ENCODE measurements at regions not wholly inside any gene's neighbourhood (a gene's known extent, or its start where the extent isn't known, plus 50 kb on each side); places are given as distances from the start of the nearest gene placed in this dataset.

DNA sequence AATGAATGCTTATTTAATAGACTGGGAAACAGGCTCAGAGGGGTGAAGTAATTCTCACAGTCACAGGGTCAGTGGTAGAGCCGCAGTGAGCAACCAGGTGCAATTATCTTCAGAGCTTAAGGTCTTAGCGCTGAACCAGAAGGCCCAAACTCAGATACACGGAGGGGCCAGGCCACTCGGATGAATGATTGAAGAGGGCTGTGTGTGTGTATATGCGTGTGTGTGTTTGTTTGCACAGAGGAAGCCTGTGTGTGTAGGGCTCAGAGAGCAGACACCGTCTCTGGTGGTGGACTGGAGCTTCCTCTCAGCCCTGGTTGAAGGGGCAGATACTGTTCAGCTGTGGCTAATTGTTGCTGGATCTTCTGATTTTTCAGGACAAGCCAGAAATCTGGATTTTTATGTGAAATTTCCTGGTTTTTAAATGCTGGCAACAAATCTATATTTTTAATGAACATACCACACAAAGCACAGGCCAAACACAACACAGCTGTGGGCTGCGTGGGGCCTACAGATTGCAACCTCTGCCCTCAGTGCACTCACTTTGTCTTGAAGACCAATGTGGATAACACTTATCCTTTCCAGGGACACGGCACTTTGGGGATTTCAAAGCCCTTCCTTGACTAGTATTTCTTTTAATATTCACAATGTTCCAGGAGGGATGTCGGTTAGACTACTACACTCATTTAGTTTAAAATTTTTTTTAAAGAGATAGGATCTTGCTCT lies 94.5 kb upstream of the NRXN3 start:
- Mint-ChIP-seq H3K4me1 (ENCODE audit: unreplicated experiment) (no peaks in the 10 kb centered on the region), H3K36me3 (ENCODE audit: low read depth, unreplicated experiment) (no peaks in the 10 kb centered on the region), H3K9me3 (ENCODE audit: unreplicated experiment) (no peaks in the 10 kb centered on the region), H3K27me3 (ENCODE audit: unreplicated experiment) (no peaks in the 10 kb centered on the region), H3K27ac (ENCODE audit: unreplicated experiment) (no peak overlapping the region), H3K4me3 (ENCODE audit: unreplicated experiment) (no peak overlapping the region)
- DNase-seq (ENCODE audit: low spot score) = no peak
- TF ChIP-seq, protein P1, sequence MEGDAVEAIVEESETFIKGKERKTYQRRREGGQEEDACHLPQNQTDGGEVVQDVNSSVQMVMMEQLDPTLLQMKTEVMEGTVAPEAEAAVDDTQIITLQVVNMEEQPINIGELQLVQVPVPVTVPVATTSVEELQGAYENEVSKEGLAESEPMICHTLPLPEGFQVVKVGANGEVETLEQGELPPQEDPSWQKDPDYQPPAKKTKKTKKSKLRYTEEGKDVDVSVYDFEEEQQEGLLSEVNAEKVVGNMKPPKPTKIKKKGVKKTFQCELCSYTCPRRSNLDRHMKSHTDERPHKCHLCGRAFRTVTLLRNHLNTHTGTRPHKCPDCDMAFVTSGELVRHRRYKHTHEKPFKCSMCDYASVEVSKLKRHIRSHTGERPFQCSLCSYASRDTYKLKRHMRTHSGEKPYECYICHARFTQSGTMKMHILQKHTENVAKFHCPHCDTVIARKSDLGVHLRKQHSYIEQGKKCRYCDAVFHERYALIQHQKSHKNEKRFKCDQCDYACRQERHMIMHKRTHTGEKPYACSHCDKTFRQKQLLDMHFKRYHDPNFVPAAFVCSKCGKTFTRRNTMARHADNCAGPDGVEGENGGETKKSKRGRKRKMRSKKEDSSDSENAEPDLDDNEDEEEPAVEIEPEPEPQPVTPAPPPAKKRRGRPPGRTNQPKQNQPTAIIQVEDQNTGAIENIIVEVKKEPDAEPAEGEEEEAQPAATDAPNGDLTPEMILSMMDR (IDR thresholded peaks at IDR 0.05; ENCODE audit: unreplicated experiment) = no peak

DNA sequence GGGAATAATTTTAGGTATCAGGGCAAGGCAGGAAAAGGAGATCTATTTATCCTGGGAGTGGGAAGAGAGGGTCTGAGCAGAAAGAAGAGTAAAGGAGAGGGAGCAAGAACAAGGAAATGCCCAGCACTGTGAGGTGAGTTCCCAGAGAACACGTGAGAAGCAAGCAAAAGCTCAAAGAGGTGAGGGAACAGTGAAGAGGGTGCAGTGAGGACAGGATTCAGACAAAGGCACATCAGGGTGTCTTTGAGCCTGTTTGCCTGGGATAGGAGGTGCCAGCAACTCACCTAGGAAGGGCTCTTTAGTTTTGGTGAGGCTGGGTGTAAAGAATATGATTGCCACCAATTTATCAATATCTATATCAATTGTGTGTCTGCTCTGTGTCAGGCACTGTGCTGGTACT lies 88.9 kb upstream of the NRXN3 start:
- TF ChIP-seq, protein P1 (IDR thresholded peaks at IDR 0.05; ENCODE audit: unreplicated experiment) = no peak
- Mint-ChIP-seq H3K9me3 (ENCODE audit: unreplicated experiment) (no peaks in the 10 kb centered on the region), H3K4me3 (ENCODE audit: unreplicated experiment) (no peak overlapping the region), H3K27ac (ENCODE audit: unreplicated experiment) (no peak overlapping the region), H3K27me3 (ENCODE audit: unreplicated experiment) (peaks cover 1% of the 10 kb centered on the region), H3K36me3 (ENCODE audit: low read depth, unreplicated experiment) (no peaks in the 10 kb centered on the region), H3K4me1 (ENCODE audit: unreplicated experiment) (no peaks in the 10 kb centered on the region)
- no peak for DNase-seq (ENCODE audit: low spot score)

DNA sequence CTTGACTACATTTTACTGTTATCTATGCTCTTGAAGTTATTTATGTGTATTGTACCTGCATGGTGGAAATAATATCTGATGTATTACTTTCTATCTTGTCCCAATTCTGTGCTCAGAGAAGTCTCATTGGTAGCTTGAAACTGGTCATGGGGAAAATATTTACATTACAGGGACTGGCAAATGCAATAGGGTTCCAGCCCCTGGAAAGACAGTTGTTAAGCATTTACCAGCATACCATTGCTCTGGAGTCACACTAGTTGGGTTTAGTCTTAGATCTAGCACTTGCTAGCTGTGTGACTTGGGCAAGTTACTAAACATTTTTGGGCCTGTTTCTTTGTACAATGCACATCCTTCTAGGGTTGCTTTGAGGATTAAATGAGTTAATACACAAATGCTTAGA lies 86.3 kb upstream of the NRXN3 start:
- TF ChIP-seq, protein P1 (IDR thresholded peaks at IDR 0.05; ENCODE audit: unreplicated experiment) = no peak
- Mint-ChIP-seq H3K27ac (ENCODE audit: unreplicated experiment) (no peak overlapping the region), H3K36me3 (ENCODE audit: low read depth, unreplicated experiment) (no peaks in the 10 kb centered on the region), H3K27me3 (ENCODE audit: unreplicated experiment) (peaks cover 1% of the 10 kb centered on the region), H3K4me1 (ENCODE audit: unreplicated experiment) (no peaks in the 10 kb centered on the region), H3K4me3 (ENCODE audit: unreplicated experiment) (no peak overlapping the region), H3K9me3 (ENCODE audit: unreplicated experiment) (no peaks in the 10 kb centered on the region)
- no peak for DNase-seq (ENCODE audit: low spot score)

DNA sequence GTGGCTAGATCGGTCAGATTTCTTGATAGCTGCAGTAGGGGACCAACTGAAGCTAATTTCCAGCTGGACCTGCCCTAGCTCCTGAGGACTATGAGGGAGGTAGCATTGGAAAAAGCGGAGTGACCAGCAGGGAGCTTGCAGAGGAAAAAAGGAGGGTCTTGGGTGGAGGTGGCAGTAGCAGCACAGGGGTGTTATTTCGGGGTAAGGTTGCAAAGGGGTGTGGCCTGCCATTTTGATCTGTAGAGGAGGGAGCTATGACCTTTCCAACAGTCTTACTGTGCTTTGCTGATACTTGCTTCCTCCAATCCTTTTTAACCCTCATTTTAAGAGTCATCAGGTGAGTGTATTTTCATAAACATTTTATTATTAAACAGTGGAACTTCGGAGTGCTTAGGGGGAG lies 83.8 kb upstream of the NRXN3 start:
- Mint-ChIP-seq H3K4me3 (ENCODE audit: unreplicated experiment) (no peak overlapping the region), H3K9me3 (ENCODE audit: unreplicated experiment) (no peaks in the 10 kb centered on the region), H3K27me3 (ENCODE audit: unreplicated experiment) (peaks cover 4% of the 10 kb centered on the region), H3K27ac (ENCODE audit: unreplicated experiment) (no peak overlapping the region), H3K36me3 (ENCODE audit: low read depth, unreplicated experiment) (no peaks in the 10 kb centered on the region), H3K4me1 (ENCODE audit: unreplicated experiment) (no peaks in the 10 kb centered on the region)
- DNase-seq (ENCODE audit: low spot score) = no peak
- TF ChIP-seq, protein P1 (IDR thresholded peaks at IDR 0.05; ENCODE audit: unreplicated experiment) = no peak

DNA sequence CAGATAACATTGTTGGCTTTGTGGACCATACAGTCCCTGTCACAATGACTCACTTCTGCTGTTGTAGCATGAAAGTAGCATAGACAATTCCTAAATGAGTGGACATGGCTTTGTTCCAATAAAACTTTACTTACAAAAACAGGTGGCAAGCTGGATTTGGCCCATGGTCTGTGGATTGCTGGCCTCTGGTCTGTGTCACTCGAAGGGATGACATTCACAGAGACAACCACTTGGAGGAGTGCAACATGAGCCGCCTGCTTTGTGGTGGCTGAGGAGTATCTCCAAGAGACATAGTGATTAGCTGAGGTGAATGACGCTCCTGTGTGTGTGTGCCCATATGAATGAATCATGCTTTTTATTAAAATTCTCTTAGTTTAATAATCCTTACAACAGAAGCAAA lies 81.3 kb upstream of the NRXN3 start:
- H3K9me3 Mint-ChIP-seq (ENCODE audit: unreplicated experiment) = no peaks in the 10 kb centered on the region
- no peak overlapping the region for H3K27ac Mint-ChIP-seq (ENCODE audit: unreplicated experiment)
- H3K4me1 Mint-ChIP-seq (ENCODE audit: unreplicated experiment) = no peaks in the 10 kb centered on the region
- no peaks in the 10 kb centered on the region for H3K36me3 Mint-ChIP-seq (ENCODE audit: low read depth, unreplicated experiment)
- H3K27me3 Mint-ChIP-seq (ENCODE audit: unreplicated experiment) = peaks cover 3% of the 10 kb centered on the region
- TF ChIP-seq, protein P1 (IDR thresholded peaks at IDR 0.05; ENCODE audit: unreplicated experiment) = no peak
- no peak for DNase-seq (ENCODE audit: low spot score)
- H3K4me3 Mint-ChIP-seq (ENCODE audit: unreplicated experiment) = no peak overlapping the region
